K562 (cell line): ENCODE measurements at regions not wholly inside any gene's neighbourhood (a gene's known extent, or its start where the extent isn't known, plus 50 kb on each side); places are given as distances from the start of the nearest gene placed in this dataset.

Source experiments
- ATAC-seq: fragments of 200-7000 bp; cut with Tn5 transposase; 3 replicates; pipeline ENCODE4 v1.9.1; 2020; ENCODE audit warnings: moderate library complexity
- BruUV-seq: library from RNA; stranded (reverse); fragments of 400-500 nt; replicated peaks from 2 replicates; lab custom pipeline; 2021; lab: Mats Ljungman, UMichigan
- CTCF ChIA-PET: fragments of 300-600 bp; formaldehyde crosslinking; extraction: SDS; loops from one replicate; lab custom pipeline; 2021; ENCODE audit warnings: low intra/inter-chr PET ratio; lab: Yijun Ruan, JAX
- POLR2A ChIA-PET: fragments of 300-600, 350-650 bp; sonication (Branson Sonifier 250); formaldehyde crosslinking; extraction: SDS; loops from one replicate; lab custom pipeline; 2021; ENCODE audit warnings: antibody characterized with exemption, inconsistent platforms; lab: Yijun Ruan, JAX
- DNase-seq, 4 experiments: peaks; one replicate each; pipeline versions ENCODE4 v3.0.0 to v3.0.0-alpha.2; 2011 to 2018; ENCODE audit warnings: low spot score in 3 of 4, mixed read lengths in 3 of 4; ENCODE audit errors: extremely low read depth in 1 of 4
- FAIRE-seq: peaks from 2 replicates; lab custom pipeline; 2011; peaks lifted over from hg19 to GRCh38; lab: Jason Lieb, UNC
- H2AFZ ChIP-seq: 2 replicates; pipeline ENCODE4 v1.6.0; 2011; ENCODE audit warnings: low read depth, low read length, control low read depth, inconsistent platforms
- H3K27ac ChIP-seq: fragments of 200-600 bp; 3 replicates; pipeline ENCODE4 v1.8.0; 2011; ENCODE audit warnings: low read depth, mild to moderate bottlenecking, control low read depth, inconsistent platforms, low read length, moderate library complexity, mixed read lengths; ENCODE audit errors: extremely low read depth
- H3K27me3 ChIP-seq, 2 experiments: fragments of 300-600 bp in 1 of 2; 2 replicates in 1 of 2; 3 replicates in 1 of 2; pipeline versions ENCODE4 v1.6.0 to v1.8.0; 2011; ENCODE audit warnings: inconsistent platforms in 2 of 2, low read length in 2 of 2, mild to moderate bottlenecking in 1 of 2, mixed read lengths in 1 of 2, moderate library complexity in 1 of 2; ENCODE audit not compliant: control insufficient read depth in 2 of 2, insufficient read depth in 2 of 2
- H3K36me3 ChIP-seq: fragments of 300-600 bp; 3 replicates; pipeline ENCODE4 v1.8.0; 2011; ENCODE audit warnings: mild to moderate bottlenecking, low read length, inconsistent platforms; ENCODE audit not compliant: control insufficient read depth, insufficient read depth
- H3K4me1 ChIP-seq, 2 experiments: fragments of 200-600 bp in 1 of 2; replicated peaks in 1 of 2; 2 replicates in 1 of 2; 3 replicates in 1 of 2; pipeline versions ENCODE4 v1.5.1 to v1.8.0; 2011; ENCODE audit warnings: inconsistent platforms in 2 of 2, low read length in 2 of 2, mild to moderate bottlenecking in 1 of 2, mixed read lengths in 1 of 2, moderate library complexity in 1 of 2; ENCODE audit not compliant: control insufficient read depth in 2 of 2, insufficient read depth in 2 of 2
- H3K4me2 ChIP-seq: 2 replicates; pipeline ENCODE4 v1.6.1; 2011; ENCODE audit warnings: low read length, control low read depth, inconsistent platforms, mixed read lengths; ENCODE audit not compliant: insufficient read depth
- H3K4me3 ChIP-seq: fragments of 200-600 bp; sonication (generic), shearing (Covaris generic); 2 replicates; pipeline ENCODE4 v1.5.1; 2016; ENCODE audit warnings: control low read depth, inconsistent platforms
- H3K79me2 ChIP-seq: fragments of 200-600 bp; 3 replicates; pipeline ENCODE4 v1.8.0; 2011; ENCODE audit warnings: low read length, inconsistent platforms; ENCODE audit not compliant: control insufficient read depth, insufficient read depth
- H3K9ac ChIP-seq, 2 experiments: 2 replicates each; pipeline versions ENCODE4 v1.6.0 to v1.6.1; 2011; ENCODE audit warnings: low read depth in 2 of 2, low read length in 2 of 2, control low read depth in 1 of 2, inconsistent platforms in 1 of 2, mild to moderate bottlenecking in 1 of 2, mixed read lengths in 1 of 2; ENCODE audit not compliant: insufficient read depth in 1 of 2
- H3K9me1 ChIP-seq: one replicate; pipeline ENCODE4 v1.6.0; 2011; ENCODE audit warnings: inconsistent platforms, mild to moderate bottlenecking, low read length, moderate library complexity; ENCODE audit not compliant: control insufficient read depth, insufficient read depth
- H3K9me3 ChIP-seq: replicated peaks from 2 replicates; pipeline ENCODE4 v1.5.1; 2011; ENCODE audit warnings: low read depth, low read length, inconsistent platforms; ENCODE audit not compliant: control insufficient read depth, insufficient read depth
- H4K20me1 ChIP-seq: replicated peaks from 2 replicates; pipeline ENCODE4 v1.6.1; 2011; ENCODE audit warnings: low read length, inconsistent platforms, mixed read lengths; ENCODE audit not compliant: control insufficient read depth, insufficient read depth
- ETV6 ChIP-seq, 3 experiments: fragments of 150-350 bp in 1 of 3; sonication (generic) in 1 of 3; formaldehyde crosslinking in 1 of 3; IDR thresholded peaks; 2 replicates each; pipeline versions ENCODE4 v1.6.1 to v1.8.0; 2014 to 2022; ENCODE audit warnings: borderline replicate concordance in 2 of 3, low read depth in 2 of 3, antibody characterized with exemption in 1 of 3, low read length in 1 of 3, mild to moderate bottlenecking in 1 of 3, missing genetic modification reagents in 1 of 3
- ZNF766 ChIP-seq: fragments of 200-800 bp; sonication (Bioruptor generic); conservative IDR thresholded peaks from 2 replicates; pipeline ENCODE4 v1.6.1; 2016; ENCODE audit warnings: missing genetic modification characterization, missing compliant biosample characterization
- whole genome bisulfite sequencing: fragments of 100-300 bp; shearing (Covaris generic); methylation state at CpG from one replicate; pipeline ENCODE4 v1.1.6; 2016; ENCODE audit warnings: low coverage, mixed read lengths; ENCODE audit not compliant: insufficient coverage; ENCODE audit errors: missing lambda C conversion rate; 5-methylcytosine and 5-hydroxymethylcytosine counted together
- in situ Hi-C: fragments of 300-500 bp; cut with MboI; formaldehyde crosslinking; loops from 4 replicates; pipeline ENCODE4 v1.15.0; 2018; ENCODE audit warnings: inconsistent platforms, mixed read lengths
- intact Hi-C: fragments of 100-400 bp; cut with micrococcal nuclease; formaldehyde crosslinking; loops from 2 replicates; pipeline ENCODE4 v1.14.2; 2022
- TF ChIP-seq, protein P1 (sequence below): fragments of 450-650 bp; formaldehyde crosslinking; IDR thresholded peaks from 2 replicates; pipeline ENCODE4 v1.4.0; 2020; ENCODE audit warnings: mild to moderate bottlenecking, moderate library complexity
- TF ChIP-seq, protein P2 (sequence below): sonication (generic); formaldehyde crosslinking; IDR thresholded peaks from 2 replicates; pipeline ENCODE4 v1.8.1; 2023; ENCODE audit warnings: mild to moderate bottlenecking, missing genetic modification reagents
- TF ChIP-seq, protein P3 (sequence below), 2 experiments: fragments of 200-800 bp in 1 of 2; sonication (Bioruptor generic) in 1 of 2; sonication (generic) in 1 of 2; formaldehyde crosslinking in 1 of 2; IDR thresholded peaks in 1 of 2; conservative IDR thresholded peaks in 1 of 2; 2 replicates each; pipeline versions ENCODE4 v1.5.0 to v1.6.1; 2016 to 2020; ENCODE audit warnings: missing compliant biosample characterization in 1 of 2, missing genetic modification characterization in 1 of 2, missing genetic modification reagents in 1 of 2

DNA sequence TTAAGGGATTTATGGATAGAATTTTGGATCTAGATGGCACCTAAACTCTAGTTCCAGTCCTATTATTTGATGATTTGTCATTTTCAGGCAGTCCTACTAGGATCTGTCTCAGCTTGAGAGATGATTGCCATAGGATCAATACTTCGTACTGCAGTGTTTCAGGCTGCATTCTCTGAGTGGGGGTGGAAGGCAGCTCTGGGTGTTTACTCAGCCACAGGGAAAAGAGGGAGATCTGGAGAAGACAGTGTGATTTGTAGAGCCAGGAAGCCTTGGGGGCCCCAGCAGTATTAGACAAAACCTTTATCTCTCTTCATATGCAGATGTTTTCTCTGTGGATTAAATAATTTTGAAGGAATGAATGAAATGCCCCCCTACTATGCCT lies 188.4 kb upstream of the SYNPR start:
- Histone ChIP-seq H3K79me2 (no peaks in the 10 kb centered on the region), H3K36me3 (no peaks in the 10 kb centered on the region), H3K27me3 (no peaks in the 10 kb centered on the region), H3K4me3 (no peak overlapping the region), H4K20me1 (no peaks in the 10 kb centered on the region), H3K9ac (no peak overlapping the region), H3K4me2 (no peak overlapping the region), H3K4me1 (no peaks in the 10 kb centered on the region), H3K9me3 (no peaks in the 10 kb centered on the region), H3K27ac (no peak overlapping the region), H2AFZ (no peak overlapping the region), H3K9me1 (no peaks in the 10 kb centered on the region)
- CTCF ChIA-PET: no interaction called here
- BruUV-seq: no TSS peak
- WGBS: 14% methylated on average over 1 of the region's 1 CpG
- POLR2A ChIA-PET: no interaction called here
- intact Hi-C loops: no loop called here
- DNase-seq (no peak), FAIRE-seq (no peak), ATAC-seq (no peak)
- TF ChIP-seq ZNF766 (CRISPR knock-in tag) (no peak), ETV6 (IDR thresholded peaks at IDR 0.05; ENCODE audit: borderline replicate concordance in 1 of 2, low read depth in 2 of 2, low read length in 1 of 2) (no peak), ETV6 (CRISPR knock-in tag; IDR thresholded peaks at IDR 0.05; ENCODE audit: borderline replicate concordance) (no peak)
- TF ChIP-seq, protein P1, sequence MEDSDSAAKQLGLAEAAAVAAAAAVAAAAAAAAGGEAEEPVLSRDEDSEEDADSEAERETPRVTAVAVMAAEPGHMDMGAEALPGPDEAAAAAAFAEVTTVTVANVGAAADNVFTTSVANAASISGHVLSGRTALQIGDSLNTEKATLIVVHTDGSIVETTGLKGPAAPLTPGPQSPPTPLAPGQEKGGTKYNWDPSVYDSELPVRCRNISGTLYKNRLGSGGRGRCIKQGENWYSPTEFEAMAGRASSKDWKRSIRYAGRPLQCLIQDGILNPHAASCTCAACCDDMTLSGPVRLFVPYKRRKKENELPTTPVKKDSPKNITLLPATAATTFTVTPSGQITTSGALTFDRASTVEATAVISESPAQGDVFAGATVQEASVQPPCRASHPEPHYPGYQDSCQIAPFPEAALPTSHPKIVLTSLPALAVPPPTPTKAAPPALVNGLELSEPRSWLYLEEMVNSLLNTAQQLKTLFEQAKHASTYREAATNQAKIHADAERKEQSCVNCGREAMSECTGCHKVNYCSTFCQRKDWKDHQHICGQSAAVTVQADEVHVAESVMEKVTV (CRISPR knock-in tag): no peak
- TF ChIP-seq, protein P2, sequence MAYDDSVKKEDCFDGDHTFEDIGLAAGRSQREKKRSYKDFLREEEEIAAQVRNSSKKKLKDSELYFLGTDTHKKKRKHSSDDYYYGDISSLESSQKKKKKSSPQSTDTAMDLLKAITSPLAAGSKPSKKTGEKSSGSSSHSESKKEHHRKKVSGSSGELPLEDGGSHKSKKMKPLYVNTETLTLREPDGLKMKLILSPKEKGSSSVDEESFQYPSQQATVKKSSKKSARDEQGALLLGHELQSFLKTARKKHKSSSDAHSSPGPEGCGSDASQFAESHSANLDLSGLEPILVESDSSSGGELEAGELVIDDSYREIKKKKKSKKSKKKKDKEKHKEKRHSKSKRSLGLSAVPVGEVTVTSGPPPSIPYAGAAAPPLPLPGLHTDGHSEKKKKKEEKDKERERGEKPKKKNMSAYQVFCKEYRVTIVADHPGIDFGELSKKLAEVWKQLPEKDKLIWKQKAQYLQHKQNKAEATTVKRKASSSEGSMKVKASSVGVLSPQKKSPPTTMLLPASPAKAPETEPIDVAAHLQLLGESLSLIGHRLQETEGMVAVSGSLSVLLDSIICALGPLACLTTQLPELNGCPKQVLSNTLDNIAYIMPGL: no peak
- TF ChIP-seq, protein P3, sequence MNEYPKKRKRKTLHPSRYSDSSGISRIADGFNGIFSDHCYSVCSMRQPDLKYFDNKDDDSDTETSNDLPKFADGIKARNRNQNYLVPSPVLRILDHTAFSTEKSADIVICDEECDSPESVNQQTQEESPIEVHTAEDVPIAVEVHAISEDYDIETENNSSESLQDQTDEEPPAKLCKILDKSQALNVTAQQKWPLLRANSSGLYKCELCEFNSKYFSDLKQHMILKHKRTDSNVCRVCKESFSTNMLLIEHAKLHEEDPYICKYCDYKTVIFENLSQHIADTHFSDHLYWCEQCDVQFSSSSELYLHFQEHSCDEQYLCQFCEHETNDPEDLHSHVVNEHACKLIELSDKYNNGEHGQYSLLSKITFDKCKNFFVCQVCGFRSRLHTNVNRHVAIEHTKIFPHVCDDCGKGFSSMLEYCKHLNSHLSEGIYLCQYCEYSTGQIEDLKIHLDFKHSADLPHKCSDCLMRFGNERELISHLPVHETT (CRISPR knock-in tag; conservative IDR thresholded peaks at IDR 0.05 in 1 of 2, IDR thresholded peaks at IDR 0.05 in 1 of 2): no peak
- in situ Hi-C loops: no loop called here
